Body of pancreas (tissue), 4 donors: ENCODE measurements at regions not wholly inside any gene's neighbourhood (a gene's known extent, or its start where the extent isn't known, plus 50 kb on each side); places are given as distances from the start of the nearest gene placed in this dataset.

Experiments used
- ATAC-seq: fragments of 150-250 bp; one replicate; pipeline ENCODE4 v1.9.1; 2016
- DNase-seq, 4 donors: peaks; one replicate each; pipeline ENCODE4 v3.0.0-alpha.2; 2019
- H3K27ac ChIP-seq, 4 donors: fragments of 200-600 bp; sonication (generic); 1 replicate in 3 of 4; 2 replicates in 1 of 4; pipeline versions ENCODE4 v1.5.1 to v1.6.1; 2016 to 2019; ENCODE audit warnings: mild to moderate bottlenecking in 1 of 4, mixed read lengths in 1 of 4, moderate library complexity in 1 of 4
- H3K27me3 ChIP-seq, 2 donors: fragments of 200-600 bp; sonication (generic); one replicate each; pipeline ENCODE4 v1.6.0; 2016; ENCODE audit warnings: mild to moderate bottlenecking in 1 of 2
- H3K36me3 ChIP-seq, 2 donors: fragments of 200-600 bp; sonication (generic); replicated peaks in 1 of 2; 2 replicates each; pipeline ENCODE4 v1.5.1; 2016; ENCODE audit warnings: low read depth in 2 of 2; ENCODE audit not compliant: insufficient read depth in 1 of 2
- H3K4me1 ChIP-seq: fragments of 200-600 bp; sonication (generic); one replicate; pipeline ENCODE4 v1.6.0; 2016
- H3K4me3 ChIP-seq, 2 donors: fragments of 200-600 bp; sonication (generic); 1 replicate in 1 of 2; 2 replicates in 1 of 2; pipeline ENCODE4 v1.5.1; 2016 to 2019
- H3K9me3 ChIP-seq, 3 donors: fragments of 200-600 bp; sonication (generic); 1 replicate in 2 of 3; 2 replicates in 1 of 3; pipeline ENCODE4 v1.5.1; 2016
- CTCF ChIP-seq, 7 experiments: fragments of 450-650 bp in 4 of 7; fragments of 200-600 bp in 3 of 7; sonication (generic) in 3 of 7; IDR thresholded peaks; one replicate each; pipeline ENCODE4 v1.5.1; 2016 to 2019; ENCODE audit warnings: antibody characterized with exemption in 7 of 7
- POLR2A ChIP-seq, 3 donors: fragments of 450-650 bp; IDR thresholded peaks; one replicate each; pipeline ENCODE4 v1.6.1; 2016; ENCODE audit warnings: antibody characterized with exemption in 3 of 3, mild to moderate bottlenecking in 2 of 3
- WGBS, 2 donors: methylation state at CpG; one replicate each; pipeline ENCODE4 v1.1.5; 2017; 5-methylcytosine and 5-hydroxymethylcytosine counted together
- intact Hi-C: fragments of 100-400 bp; cut with DNase I; formaldehyde crosslinking; loops from one replicate; pipeline ENCODE4 v1.15.1; 2023

DNA sequence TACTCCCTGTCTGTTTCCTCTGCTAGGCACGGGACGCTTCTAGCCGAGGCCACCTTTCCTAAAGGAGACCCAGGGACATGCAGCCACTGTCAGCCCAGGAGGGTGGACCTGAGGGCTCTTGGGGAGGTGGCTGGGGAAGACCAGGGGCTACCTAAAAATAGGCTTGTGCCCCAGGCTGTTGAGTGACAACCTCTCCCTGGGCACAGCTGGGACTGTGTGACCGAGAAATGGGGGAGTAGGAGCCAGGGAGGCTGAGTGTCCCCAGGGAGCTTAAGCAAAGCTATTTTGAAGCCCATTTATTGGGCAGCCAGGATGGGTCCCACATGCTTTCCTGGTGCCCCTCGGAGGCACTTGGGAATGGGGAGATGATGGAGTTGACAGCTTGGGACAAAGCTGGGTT is 63.8 kb downstream of the CALML3 start:
- intact Hi-C loops: no loop called here
- no peaks in the 10 kb centered on the region for H3K9me3 ChIP-seq
- no peak for ATAC-seq
- WGBS, 2 donors: 86 to 92% methylated on average over 5 of the region's 5 CpGs
- no peaks in the 10 kb centered on the region for H3K27me3 ChIP-seq
- TF ChIP-seq POLR2A (IDR thresholded peaks at IDR 0.05) (no peak), CTCF (IDR thresholded peaks at IDR 0.05) (no peak)
- H3K36me3 ChIP-seq: no peaks in the 10 kb centered on the region
- no peak for DNase-seq
- H3K4me1 ChIP-seq: peaks cover 5% of the 10 kb centered on the region
- H3K4me3 ChIP-seq: no peak overlapping the region
- H3K27ac ChIP-seq: no peak overlapping the region
